Daoy (cell line): ENCODE measurements at regions not wholly inside any gene's neighbourhood (a gene's known extent, or its start where the extent isn't known, plus 50 kb on each side); places are given as distances from the start of the nearest gene placed in this dataset.

Experiments
- DNase-seq: peaks from one replicate; pipeline ENCODE4 v3.0.0-alpha.2; 2015; ENCODE audit warnings: low read depth

DNA sequence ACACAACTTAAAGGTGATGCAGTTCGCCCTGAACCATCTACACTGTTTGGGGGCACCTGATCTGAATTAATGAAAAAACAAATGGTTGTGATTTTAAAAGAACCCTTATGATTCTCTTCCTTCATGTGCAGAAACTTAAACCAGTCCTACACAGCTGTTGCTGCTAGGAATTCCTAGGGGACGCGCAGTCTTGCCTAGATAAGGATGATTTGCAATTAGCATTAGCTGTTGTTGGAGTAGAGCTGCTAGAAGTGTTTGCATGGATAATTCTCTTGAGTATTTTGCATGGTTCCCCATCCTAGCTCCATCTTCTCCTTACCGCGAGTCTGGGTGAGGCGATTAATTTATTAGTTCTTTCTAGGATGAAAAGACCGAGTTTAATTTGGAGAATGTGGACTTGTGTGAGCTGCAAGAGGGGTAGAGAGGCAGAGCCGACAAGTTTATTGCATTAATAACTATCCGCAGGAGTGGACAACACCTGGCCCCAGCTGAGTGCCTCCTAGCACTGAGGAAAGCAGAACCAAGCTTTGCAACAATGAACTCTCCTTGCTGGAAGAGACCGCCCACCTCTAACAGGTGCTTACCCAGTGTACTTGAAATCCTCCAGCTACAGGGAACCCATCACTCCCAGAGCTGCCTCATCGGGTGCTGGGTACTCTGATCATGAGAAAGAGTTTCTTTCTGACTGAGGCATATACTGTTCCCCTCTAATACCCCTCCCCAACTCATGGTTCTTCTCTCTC lies 75.0 kb upstream of the WNT7A start:
- DNase-seq = no peak

- no peak for DNase-seq
Measured at GRCh38 chr3:13954266-13954665, 74.4 kb upstream of the WNT7A start.

GRCh38 chr3:13951184-13951583 lies 71.3 kb upstream of the WNT7A start:
- no peak for DNase-seq

GRCh38 chr3:13950042-13950441 lies 70.2 kb upstream of the WNT7A start:
- DNase-seq = no peak

GRCh38 chr3:13947912-13948311 lies 68.0 kb upstream of the WNT7A start:
- no peak for DNase-seq

DNA sequence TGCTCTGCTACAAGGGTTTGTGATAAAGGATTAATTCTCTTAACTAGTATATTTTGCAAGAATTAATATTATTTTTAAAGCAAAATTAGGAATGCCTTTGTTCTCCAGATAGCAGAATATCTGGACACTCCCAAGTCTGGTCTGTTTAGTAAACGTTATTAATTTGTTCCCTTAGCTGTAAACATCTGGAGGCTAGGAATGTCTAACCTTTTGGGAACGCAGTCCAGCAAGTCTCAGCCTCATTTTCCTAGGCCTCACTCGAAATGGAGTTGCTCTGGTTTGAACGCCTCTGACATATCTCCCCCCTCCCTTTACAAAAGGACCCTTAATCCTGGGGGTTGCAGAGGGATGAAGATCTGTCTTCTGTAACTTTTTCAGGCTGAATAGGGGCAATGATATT lies 59.3 kb upstream of the WNT7A start:
- DNase-seq = no peak

DNA sequence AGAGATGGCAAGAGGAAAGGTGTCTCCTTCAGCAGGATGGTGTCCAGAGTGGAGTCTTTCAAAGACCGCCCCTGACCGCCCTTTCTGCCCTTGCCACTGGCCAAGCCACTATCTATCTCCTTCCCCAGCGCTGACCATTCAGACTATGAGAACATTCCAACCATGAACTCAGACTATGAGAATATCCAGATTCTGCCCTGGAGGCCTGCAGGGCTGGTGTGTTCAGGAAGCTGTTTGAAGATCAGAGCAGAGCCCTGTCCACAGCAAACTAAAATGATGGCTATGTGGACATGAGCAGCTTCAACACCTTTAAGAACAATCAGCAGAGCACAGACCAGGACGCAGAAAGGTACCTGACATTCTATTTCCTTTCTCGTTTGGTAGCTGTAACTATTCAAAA lies 57.3 kb upstream of the WNT7A start:
- no peak for DNase-seq

DNA sequence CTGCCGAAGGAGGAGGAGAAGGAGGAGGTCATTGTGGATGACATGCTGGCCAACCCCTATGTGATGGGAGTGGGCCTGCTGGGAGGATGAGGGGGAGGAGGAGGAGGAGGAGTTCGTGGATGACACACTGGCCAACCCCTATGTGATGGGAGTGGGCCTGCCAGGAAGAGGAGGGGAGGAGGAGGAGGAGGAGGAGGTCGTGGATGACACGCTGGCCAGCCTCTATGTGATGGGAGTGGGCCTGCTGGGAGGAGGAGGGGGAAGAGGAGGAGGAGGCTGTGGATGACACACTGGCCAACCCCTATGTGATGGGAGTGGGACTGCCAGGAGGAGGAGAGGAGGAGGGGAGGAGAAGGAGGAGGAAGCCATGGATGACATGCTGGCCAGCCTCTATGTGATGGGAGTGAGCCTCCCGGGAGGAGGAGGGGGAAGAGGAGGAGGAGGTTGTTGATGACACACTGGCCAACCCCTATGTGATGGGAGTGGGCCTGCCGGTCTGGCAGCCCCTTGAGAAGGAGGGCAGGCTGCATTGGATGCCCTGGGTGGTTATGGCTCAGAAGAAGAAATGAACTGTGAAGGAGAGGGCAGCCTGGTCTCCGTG lies 55.7 kb upstream of the WNT7A start:
- DNase-seq = no peak

DNA sequence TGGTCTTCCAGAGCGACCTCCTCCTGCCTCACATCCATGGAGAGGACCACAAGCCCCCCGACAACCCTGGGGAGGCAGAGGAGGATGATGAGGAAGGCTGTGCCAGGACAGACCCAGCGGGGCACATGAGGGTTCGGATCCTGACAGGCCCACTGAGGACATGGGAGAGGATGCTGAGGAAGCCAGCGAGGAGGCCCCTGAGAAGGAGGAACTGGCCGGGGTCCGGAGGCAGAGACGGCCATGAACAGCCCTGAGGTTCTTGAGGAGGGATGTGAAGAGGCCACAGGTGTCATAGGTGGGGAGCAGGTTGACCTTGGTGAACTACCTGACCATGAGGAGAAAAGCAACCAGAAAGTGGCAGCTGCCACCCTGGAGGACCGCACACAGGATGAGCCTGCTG lies 54.9 kb upstream of the WNT7A start:
- DNase-seq = no peak

DNA sequence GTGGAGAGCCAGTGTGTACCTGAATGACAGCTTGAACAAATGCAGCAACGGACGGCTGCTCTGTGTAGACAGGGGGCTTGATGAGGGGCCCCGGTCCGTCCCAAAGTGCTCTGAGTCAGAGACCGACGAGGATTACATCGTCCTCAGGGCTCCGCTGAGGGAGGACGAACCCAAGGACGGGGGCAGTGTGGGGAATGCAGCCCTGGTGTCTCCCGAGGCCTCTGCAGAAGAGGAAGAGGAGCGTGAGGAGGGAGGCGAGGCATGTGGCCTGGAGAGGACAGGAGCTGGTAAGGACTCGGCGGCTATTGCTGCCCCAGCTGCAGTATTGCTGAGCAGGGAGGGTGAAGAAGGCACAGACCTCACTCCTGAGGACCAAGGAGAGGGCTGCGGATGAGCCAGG lies 54.4 kb upstream of the WNT7A start:
- no peak for DNase-seq

- DNase-seq = peak; percentile 19
Measured at GRCh38 chr3:13932578-13933295, 52.9 kb upstream of the WNT7A start.

GRCh38 chr3:13931172-13931571 lies 51.3 kb upstream of the WNT7A start:
- DNase-seq = no peak
